ENCODE measurements at regions not wholly inside any gene's neighbourhood (a gene's known extent, or its start where the extent isn't known, plus 50 kb on each side); places are given as distances from the start of the nearest gene placed in this dataset.

- no peaks in the 10 kb centered on the region for H3K27me3 ChIP-seq (ENCODE audit: control insufficient read depth, low read length)
- no peaks in the 10 kb centered on the region for H3K9me3 ChIP-seq (ENCODE audit: control insufficient read depth, insufficient read depth, low read length)
- no peaks in the 10 kb centered on the region for H3K79me2 ChIP-seq (ENCODE audit: control insufficient read depth, low read length)
- H4K20me1 ChIP-seq (ENCODE audit: control insufficient read depth, insufficient read depth, low read depth, low read length): no peaks in the 10 kb centered on the region
- H3F3A ChIP-seq (ENCODE audit: control insufficient read depth, insufficient read depth): no peaks in the 10 kb centered on the region
- H3K9me2 ChIP-seq (replicated peaks; ENCODE audit: control insufficient read depth, low read length): no peaks in the 10 kb centered on the region
- no peak overlapping the region for H3K4me3 ChIP-seq (ENCODE audit: low read length)
- H3K36me3 ChIP-seq (ENCODE audit: control insufficient read depth, low read length): no peaks in the 10 kb centered on the region
- TF ChIP-seq CTCF (IDR thresholded peaks at IDR 0.05; ENCODE audit: low read depth, low read length, poor library complexity, severe bottlenecking) (no peak), EZH2phosphoT487 (IDR thresholded peaks at IDR 0.05; ENCODE audit: borderline replicate concordance, low read length) (no peak)
- H3K4me2 ChIP-seq (ENCODE audit: low read length): peak overlapping the region; percentile 21; the same call in 1 of the 2 replicates
- H3K4me1 ChIP-seq (ENCODE audit: control insufficient read depth, low read length): peaks cover 31% of the 10 kb centered on the region
- H3K27ac ChIP-seq (ENCODE audit: low read depth, low read length): no peak overlapping the region
Observed at GRCh38 chr11:45053736-45054446, 92.5 kb upstream of the PRDM11 start.

- H3K4me2 ChIP-seq (ENCODE audit: low read length): no peak overlapping the region
- peaks cover 23% of the 10 kb centered on the region for H3K4me1 ChIP-seq (ENCODE audit: control insufficient read depth, low read length)
- H3F3A ChIP-seq (ENCODE audit: control insufficient read depth, insufficient read depth): no peaks in the 10 kb centered on the region
- no peaks in the 10 kb centered on the region for H3K79me2 ChIP-seq (ENCODE audit: control insufficient read depth, low read length)
- no peak for TF ChIP-seq CTCF (IDR thresholded peaks at IDR 0.05; ENCODE audit: low read depth, low read length, poor library complexity, severe bottlenecking)
- no peak for TF ChIP-seq EZH2phosphoT487 (IDR thresholded peaks at IDR 0.05; ENCODE audit: borderline replicate concordance, low read length)
- no peaks in the 10 kb centered on the region for H3K9me2 ChIP-seq (replicated peaks; ENCODE audit: control insufficient read depth, low read length)
- H3K27me3 ChIP-seq (ENCODE audit: control insufficient read depth, low read length): no peaks in the 10 kb centered on the region
- H3K9me3 ChIP-seq (ENCODE audit: control insufficient read depth, insufficient read depth, low read length): no peaks in the 10 kb centered on the region
- no peaks in the 10 kb centered on the region for H4K20me1 ChIP-seq (ENCODE audit: control insufficient read depth, insufficient read depth, low read depth, low read length)
- H3K36me3 ChIP-seq (ENCODE audit: control insufficient read depth, low read length): no peaks in the 10 kb centered on the region
- no peak overlapping the region for H3K27ac ChIP-seq (ENCODE audit: low read depth, low read length)
- no peak overlapping the region for H3K4me3 ChIP-seq (ENCODE audit: low read length)
Observed at GRCh38 chr11:45054956-45055355, 91.5 kb upstream of the PRDM11 start.

GRCh38 chr11:45056529-45056928 is 89.9 kb upstream of the PRDM11 start:
- no peaks in the 10 kb centered on the region for H3K79me2 ChIP-seq (ENCODE audit: control insufficient read depth, low read length)
- H3K27ac ChIP-seq (ENCODE audit: low read depth, low read length): no peak overlapping the region
- no peaks in the 10 kb centered on the region for H3F3A ChIP-seq (ENCODE audit: control insufficient read depth, insufficient read depth)
- no peaks in the 10 kb centered on the region for H3K36me3 ChIP-seq (ENCODE audit: control insufficient read depth, low read length)
- H3K27me3 ChIP-seq (ENCODE audit: control insufficient read depth, low read length): no peaks in the 10 kb centered on the region
- H3K4me1 ChIP-seq (ENCODE audit: control insufficient read depth, low read length): peaks cover 19% of the 10 kb centered on the region
- TF ChIP-seq CTCF (IDR thresholded peaks at IDR 0.05; ENCODE audit: low read depth, low read length, poor library complexity, severe bottlenecking) (no peak), EZH2phosphoT487 (IDR thresholded peaks at IDR 0.05; ENCODE audit: borderline replicate concordance, low read length) (no peak)
- no peak overlapping the region for H3K4me3 ChIP-seq (ENCODE audit: low read length)
- no peaks in the 10 kb centered on the region for H4K20me1 ChIP-seq (ENCODE audit: control insufficient read depth, insufficient read depth, low read depth, low read length)
- no peaks in the 10 kb centered on the region for H3K9me2 ChIP-seq (replicated peaks; ENCODE audit: control insufficient read depth, low read length)
- H3K9me3 ChIP-seq (ENCODE audit: control insufficient read depth, insufficient read depth, low read length): no peaks in the 10 kb centered on the region
- no peak overlapping the region for H3K4me2 ChIP-seq (ENCODE audit: low read length)

Measured in DOHH2 (cell line).